Central memory CD8-positive, alpha-beta T cell (primary cell): ENCODE measurements at regions not wholly inside any gene's neighbourhood (a gene's known extent, or its start where the extent isn't known, plus 50 kb on each side); places are given as distances from the start of the nearest gene placed in this dataset.
"Not testable (repeated sequence)": the region's sequence is repeated elsewhere in the genome, so short reads cannot be mapped to it uniquely, and the experiment has no call there.

Experiments
- ATAC-seq: fragments of 150-1000 bp; cut with Tn5 transposase; replicated peaks from 2 replicates; pipeline ENCODE4 v1.10.0; 2022; ENCODE audit warnings: mild to moderate bottlenecking, moderate FRiP score, moderate number of reproducible peaks; ENCODE audit not compliant: poor library complexity, severe bottlenecking; ENCODE audit errors: extremely low read depth
- DNase-seq, 2 donors: peaks; one replicate each; pipeline ENCODE4 v3.0.0; 2021; ENCODE audit warnings: low spot score in 2 of 2
- H3K27ac Mint-ChIP-seq: one replicate; pipeline ENCODE4 v1.8.0; 2022; ENCODE audit warnings: low read depth, mild to moderate bottlenecking, moderate library complexity, mixed read lengths
- H3K27me3 Mint-ChIP-seq: one replicate; pipeline ENCODE4 v1.8.0; 2022; ENCODE audit warnings: mixed read lengths
- H3K36me3 Mint-ChIP-seq: one replicate; pipeline ENCODE4 v1.8.0; 2022; ENCODE audit warnings: mild to moderate bottlenecking, moderate library complexity, mixed read lengths; ENCODE audit not compliant: insufficient read depth
- H3K4me1 Mint-ChIP-seq: one replicate; pipeline ENCODE4 v1.8.0; 2022; ENCODE audit warnings: mixed read lengths
- H3K4me3 Mint-ChIP-seq: one replicate; pipeline ENCODE4 v1.8.0; 2022; ENCODE audit warnings: mild to moderate bottlenecking, moderate library complexity, mixed read lengths
- H3K9me3 Mint-ChIP-seq: one replicate; pipeline ENCODE4 v1.8.0; 2022; ENCODE audit warnings: mixed read lengths

DNA sequence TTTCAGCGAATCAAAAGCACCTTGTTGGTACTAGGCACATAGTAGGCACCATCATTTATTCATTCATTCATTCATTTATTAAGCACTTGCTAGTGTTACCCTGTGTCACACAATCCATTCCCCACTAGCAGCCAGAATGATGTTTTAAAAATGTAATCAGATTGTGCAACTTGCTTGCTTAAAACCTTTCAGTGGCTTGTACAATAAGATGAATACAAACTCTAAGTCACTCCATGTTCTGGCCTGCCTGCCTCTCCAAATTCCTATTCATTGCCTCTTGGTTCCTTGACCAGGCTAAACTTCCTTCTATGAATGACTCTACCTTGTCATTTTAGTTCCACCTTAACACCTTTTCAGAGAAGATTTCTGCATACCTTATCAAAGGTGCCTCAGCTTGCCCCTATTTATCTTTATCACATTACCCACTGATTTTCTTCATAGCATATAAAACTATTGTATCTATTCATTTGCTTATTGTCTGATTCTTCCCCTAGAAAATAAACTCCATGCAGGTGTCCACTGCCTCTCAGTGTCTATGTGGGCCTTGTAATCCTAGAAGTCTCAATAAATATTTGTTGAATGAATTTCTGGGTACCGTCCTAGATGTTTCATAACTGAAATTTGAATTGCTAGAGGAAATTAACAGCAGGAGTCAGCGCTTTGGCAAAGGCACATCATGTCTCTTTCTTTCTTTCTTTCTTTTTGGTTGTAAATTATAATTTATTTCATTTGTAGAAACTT lies 169.5 kb downstream of the TMEM26 start:
- Mint-ChIP-seq H3K4me1 (peaks cover 13% of the 10 kb centered on the region), H3K36me3 (no peaks in the 10 kb centered on the region), H3K9me3 (no peaks in the 10 kb centered on the region), H3K27me3 (no peaks in the 10 kb centered on the region), H3K27ac (no peak overlapping the region), H3K4me3 (no peak overlapping the region)
- ATAC-seq (no peak), DNase-seq (no peak)

DNA sequence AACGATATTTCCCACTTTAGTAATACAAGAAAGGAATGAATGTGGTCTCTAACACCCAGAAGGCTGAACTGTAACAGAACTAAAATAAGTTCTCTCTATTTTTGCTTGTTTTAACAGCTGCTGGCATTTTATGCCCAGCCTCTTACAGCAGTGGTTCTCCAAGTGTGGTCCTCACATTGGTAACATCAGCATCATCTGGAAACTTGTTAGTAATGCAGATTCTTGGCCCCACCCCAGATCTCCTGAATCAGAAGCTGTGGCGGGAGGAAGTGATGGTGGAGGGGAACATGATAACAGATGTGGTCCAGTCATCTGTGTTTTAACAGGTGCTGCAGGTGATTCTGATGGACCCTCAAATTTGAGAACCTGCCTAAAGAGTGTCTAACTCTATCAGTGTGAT lies 170.1 kb downstream of the TMEM26 start:
- H3K27ac Mint-ChIP-seq: no peak overlapping the region
- H3K27me3 Mint-ChIP-seq: no peaks in the 10 kb centered on the region
- H3K4me3 Mint-ChIP-seq: no peak overlapping the region
- H3K4me1 Mint-ChIP-seq: peaks cover 13% of the 10 kb centered on the region
- no peaks in the 10 kb centered on the region for H3K36me3 Mint-ChIP-seq
- DNase-seq: no peak
- ATAC-seq: no peak
- no peaks in the 10 kb centered on the region for H3K9me3 Mint-ChIP-seq

DNA sequence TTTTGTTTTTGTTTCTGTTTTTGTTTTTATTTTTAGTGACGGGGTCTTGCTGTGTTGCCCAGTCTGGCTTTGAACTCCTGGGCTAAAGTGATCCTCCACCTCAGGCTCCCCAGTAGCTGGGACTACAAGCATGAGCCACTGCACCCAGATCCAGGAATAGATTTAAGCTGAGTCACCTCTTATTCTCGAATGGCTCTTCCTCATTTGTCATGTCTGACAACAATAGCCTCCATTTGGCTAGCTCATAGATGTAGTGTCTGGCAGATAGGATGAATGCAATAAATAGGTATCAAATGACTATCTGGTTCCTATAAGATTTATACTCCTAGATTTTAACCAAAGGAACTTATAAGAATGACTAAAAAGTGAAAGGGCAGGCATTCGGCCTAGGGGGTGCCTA lies 172.9 kb downstream of the TMEM26 start:
- Mint-ChIP-seq H3K27ac (no peak overlapping the region), H3K27me3 (peaks cover 4% of the 10 kb centered on the region), H3K4me1 (no peaks in the 10 kb centered on the region), H3K36me3 (no peaks in the 10 kb centered on the region), H3K9me3 (no peaks in the 10 kb centered on the region), H3K4me3 (no peak overlapping the region)
- no peak for DNase-seq
- ATAC-seq: no peak

DNA sequence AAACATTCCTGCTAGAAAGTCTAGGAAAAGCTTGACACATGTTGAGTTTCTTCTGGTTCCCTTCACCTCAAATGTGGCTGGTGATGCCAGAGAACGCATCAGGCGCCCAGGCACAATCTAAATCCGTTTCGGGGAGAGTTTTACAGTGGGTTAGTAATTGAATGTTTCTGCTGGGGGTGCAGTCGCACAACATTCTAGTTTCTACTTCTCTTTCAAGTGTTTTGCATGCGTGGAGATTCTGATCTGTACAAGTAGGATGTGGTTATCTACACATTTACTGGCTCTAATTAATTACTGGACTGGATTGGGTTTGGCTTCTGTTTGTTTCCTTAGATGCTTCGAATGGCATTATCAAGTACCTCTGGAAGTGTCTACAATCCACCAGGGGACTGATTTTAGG lies 173.8 kb downstream of the TMEM26 start:
- no peaks in the 10 kb centered on the region for H3K36me3 Mint-ChIP-seq
- DNase-seq (no peak), ATAC-seq (no peak)
- no peaks in the 10 kb centered on the region for H3K9me3 Mint-ChIP-seq
- no peak overlapping the region for H3K4me3 Mint-ChIP-seq
- peaks cover 13% of the 10 kb centered on the region for H3K27me3 Mint-ChIP-seq
- no peaks in the 10 kb centered on the region for H3K4me1 Mint-ChIP-seq
- no peak overlapping the region for H3K27ac Mint-ChIP-seq

DNA sequence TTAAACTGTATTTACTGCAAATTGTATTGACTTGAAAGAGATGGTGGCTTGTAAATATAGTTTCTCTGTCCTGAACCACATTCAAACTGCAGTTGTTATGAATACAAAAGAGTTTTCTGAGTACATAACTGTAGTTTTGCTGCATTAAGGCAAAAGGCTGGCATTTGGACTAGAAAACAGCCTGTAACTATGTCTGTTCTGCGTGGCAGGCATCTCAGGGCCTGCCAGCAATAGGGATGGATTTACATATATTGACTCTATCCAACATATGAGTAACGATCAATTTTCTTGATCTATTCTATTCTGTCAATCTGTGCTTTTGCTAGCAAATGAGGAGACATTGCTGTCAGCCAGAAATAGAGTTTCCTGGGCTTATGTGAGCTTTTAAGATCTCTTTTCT lies 174.6 kb downstream of the TMEM26 start:
- Mint-ChIP-seq H3K4me3 (no peak overlapping the region), H3K36me3 (no peaks in the 10 kb centered on the region), H3K4me1 (no peaks in the 10 kb centered on the region), H3K27me3 (peaks cover 17% of the 10 kb centered on the region), H3K9me3 (no peaks in the 10 kb centered on the region), H3K27ac (no peak overlapping the region)
- DNase-seq: no peak
- no peak for ATAC-seq

DNA sequence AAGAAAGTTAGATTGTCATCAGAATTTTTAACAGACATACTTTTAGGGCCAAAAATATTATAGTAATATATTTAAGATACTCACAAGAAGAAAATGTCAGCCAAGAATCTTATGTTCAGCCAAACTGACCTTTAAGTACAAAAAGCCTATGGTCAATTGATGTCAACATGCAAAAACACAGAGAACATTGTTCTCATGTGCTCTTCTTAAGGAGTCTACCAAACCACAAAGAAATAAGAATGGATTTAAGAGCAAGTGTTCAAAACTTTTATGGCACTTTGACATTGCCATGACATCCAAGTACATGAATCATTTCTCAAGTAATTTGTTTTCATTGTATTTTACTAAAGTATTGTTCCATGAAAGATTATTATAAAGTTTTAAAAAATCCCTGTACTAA lies 180.4 kb downstream of the TMEM26 start:
- Mint-ChIP-seq H3K27ac (no peak overlapping the region), H3K27me3 (peaks cover 33% of the 10 kb centered on the region), H3K9me3 (no peaks in the 10 kb centered on the region), H3K4me1 (no peaks in the 10 kb centered on the region), H3K4me3 (no peak overlapping the region), H3K36me3 (no peaks in the 10 kb centered on the region)
- no peak for DNase-seq
- ATAC-seq: no peak

DNA sequence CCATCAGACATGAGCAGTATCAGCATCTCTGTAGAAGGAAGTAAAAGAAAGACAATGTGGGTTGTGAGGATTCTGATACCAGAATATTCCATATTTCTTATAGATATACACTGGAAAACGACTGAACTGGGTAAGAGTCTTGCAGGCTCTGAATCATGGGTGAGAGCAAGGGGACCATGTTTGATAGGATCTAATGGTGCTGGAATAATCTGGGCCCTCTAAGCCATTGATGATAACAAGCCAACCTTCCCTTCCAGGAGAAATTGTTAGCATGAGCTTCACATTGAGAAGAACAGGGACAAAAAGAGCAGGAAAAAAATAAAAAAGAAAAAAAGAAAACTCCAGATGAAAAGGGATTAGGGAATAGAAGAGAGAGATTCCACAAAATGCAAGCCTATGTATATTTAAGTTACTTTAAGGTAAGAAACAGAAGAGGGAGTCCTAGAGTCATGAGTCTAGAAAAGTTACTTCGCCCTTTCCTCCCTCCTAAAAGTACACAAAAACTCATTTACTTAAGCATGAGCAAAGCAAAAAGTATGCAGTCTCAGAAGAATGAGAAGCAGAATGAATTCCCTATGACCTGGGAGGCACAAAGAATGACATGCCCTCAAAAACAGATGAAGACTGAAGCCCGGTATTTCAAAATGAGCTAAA lies 181.9 kb downstream of the TMEM26 start:
- Mint-ChIP-seq H3K9me3 (no peaks in the 10 kb centered on the region), H3K4me1 (no peaks in the 10 kb centered on the region), H3K27me3 (peaks cover 33% of the 10 kb centered on the region), H3K27ac (no peak overlapping the region), H3K36me3 (no peaks in the 10 kb centered on the region), H3K4me3 (no peak overlapping the region)
- ATAC-seq (no peak), DNase-seq (no peak)

DNA sequence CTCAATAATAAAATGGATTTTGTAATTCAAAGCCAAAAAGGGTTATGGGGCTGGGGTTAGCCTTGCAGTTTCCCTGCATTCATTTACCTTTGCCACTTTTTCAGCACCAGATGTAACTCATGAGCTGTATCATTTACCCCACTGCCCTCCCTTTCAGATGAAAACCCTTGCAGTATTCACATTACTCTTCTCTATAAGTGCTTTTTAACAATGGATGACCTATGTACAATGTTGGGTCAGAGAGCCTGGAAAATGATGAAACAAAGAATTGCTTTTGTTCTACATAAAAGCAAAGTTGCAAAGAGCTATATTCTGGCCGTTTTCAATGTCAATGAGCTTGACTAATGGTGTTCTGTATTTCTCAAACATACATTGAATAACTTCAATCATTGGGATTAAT lies 189.7 kb downstream of the TMEM26 start:
- H3K9me3 Mint-ChIP-seq: peaks cover 7% of the 10 kb centered on the region
- no peak overlapping the region for H3K4me3 Mint-ChIP-seq
- H3K27me3 Mint-ChIP-seq: peaks cover 28% of the 10 kb centered on the region
- no peak for ATAC-seq
- no peak for DNase-seq
- no peaks in the 10 kb centered on the region for H3K4me1 Mint-ChIP-seq
- no peak overlapping the region for H3K27ac Mint-ChIP-seq
- no peaks in the 10 kb centered on the region for H3K36me3 Mint-ChIP-seq

DNA sequence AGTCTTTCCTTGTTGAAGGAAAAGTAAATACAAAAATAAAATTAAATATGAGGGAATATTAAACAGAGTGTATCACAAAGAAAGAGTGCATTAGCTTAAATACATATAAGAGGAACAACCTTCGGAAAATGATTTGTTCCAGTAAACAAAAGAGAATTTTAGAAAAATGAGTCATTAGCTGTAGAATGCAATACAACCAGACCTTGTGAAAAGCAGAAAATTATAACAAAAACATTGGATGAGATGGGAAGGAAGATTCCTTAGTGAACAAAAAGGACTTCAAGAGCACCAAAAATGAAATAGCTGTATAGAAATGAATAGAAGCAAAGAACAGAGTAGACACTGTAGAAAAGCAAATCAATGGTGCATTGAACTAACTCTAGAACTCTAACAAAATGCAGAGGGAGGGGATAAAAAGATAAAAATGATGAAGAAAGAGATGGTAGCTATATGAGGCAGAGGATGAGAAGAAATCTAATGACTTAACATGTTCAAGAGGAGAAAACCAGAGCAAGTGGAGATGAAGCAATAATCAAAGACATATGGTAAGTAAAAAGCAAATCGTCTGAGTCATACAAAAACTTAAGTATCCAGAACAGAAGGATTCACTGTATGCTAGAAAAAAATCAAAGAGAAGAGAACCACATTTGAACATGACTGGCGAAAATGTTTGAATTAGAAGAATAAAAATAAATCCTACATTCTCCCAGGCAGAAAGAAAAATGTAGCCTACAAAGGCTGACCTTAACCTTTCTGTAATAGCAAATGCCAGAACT lies 190.5 kb downstream of the TMEM26 start:
- peaks cover 7% of the 10 kb centered on the region for H3K9me3 Mint-ChIP-seq
- no peak overlapping the region for H3K4me3 Mint-ChIP-seq
- no peaks in the 10 kb centered on the region for H3K36me3 Mint-ChIP-seq
- peaks cover 26% of the 10 kb centered on the region for H3K27me3 Mint-ChIP-seq
- no peaks in the 10 kb centered on the region for H3K4me1 Mint-ChIP-seq
- no peak overlapping the region for H3K27ac Mint-ChIP-seq
- DNase-seq (no peak), ATAC-seq (no peak)

DNA sequence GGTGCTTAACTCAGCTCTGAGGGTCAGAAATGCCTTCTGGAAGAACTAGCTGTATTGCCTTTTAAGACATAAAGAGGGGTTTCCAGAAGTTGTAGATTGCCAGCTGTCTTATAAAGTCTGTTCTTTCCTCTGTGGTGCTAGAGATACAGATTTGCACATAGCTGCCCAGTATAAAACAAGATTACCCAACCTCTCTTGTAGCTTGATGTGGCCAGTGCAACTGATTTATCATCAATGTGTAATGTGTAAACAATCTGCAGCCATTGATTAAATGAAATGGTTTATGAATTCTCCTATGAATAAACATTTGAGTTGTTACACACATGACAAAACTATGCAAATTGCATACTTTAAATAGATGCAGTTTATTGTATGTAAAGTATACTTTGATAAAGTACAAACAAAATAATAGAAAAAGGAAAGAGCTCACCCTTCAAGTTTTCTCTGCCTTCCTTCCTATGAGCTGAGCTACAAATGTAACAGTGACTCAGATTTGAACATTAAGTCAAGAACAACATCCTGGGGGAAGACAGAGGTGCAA lies 195.2 kb downstream of the TMEM26 start:
- no peaks in the 10 kb centered on the region for H3K36me3 Mint-ChIP-seq
- peaks cover 47% of the 10 kb centered on the region for H3K27me3 Mint-ChIP-seq
- no peaks in the 10 kb centered on the region for H3K4me1 Mint-ChIP-seq
- H3K9me3 Mint-ChIP-seq: peaks cover 6% of the 10 kb centered on the region
- no peak overlapping the region for H3K27ac Mint-ChIP-seq
- no peak for ATAC-seq
- DNase-seq: no peak
- H3K4me3 Mint-ChIP-seq: no peak overlapping the region

DNA sequence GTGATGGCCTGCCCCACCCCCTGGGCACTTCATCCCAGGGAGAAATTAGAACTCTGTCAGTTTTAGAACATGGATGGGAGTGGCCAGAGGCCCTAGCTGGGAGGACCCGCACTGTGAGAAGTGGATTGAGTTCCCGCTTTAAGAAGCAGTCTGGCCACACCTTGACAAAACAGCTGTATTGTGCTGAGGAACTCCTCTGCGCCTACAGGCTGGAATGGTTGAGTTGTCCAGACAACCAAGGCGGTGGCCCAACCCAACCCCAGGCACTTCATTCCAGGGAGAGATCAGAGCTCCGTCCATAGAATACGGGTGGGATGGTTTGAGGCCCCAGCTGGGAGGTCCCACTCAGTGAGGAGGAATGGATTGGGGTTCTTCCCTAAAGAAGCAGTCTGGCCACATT lies 196.0 kb downstream of the TMEM26 start:
- ATAC-seq (no peak), DNase-seq (no peak)
- no peak overlapping the region for H3K27ac Mint-ChIP-seq
- H3K36me3 Mint-ChIP-seq: no peaks in the 10 kb centered on the region
- H3K9me3 Mint-ChIP-seq: peaks cover 6% of the 10 kb centered on the region
- no peaks in the 10 kb centered on the region for H3K4me1 Mint-ChIP-seq
- H3K27me3 Mint-ChIP-seq: peaks cover 45% of the 10 kb centered on the region
- no peak overlapping the region for H3K4me3 Mint-ChIP-seq

DNA sequence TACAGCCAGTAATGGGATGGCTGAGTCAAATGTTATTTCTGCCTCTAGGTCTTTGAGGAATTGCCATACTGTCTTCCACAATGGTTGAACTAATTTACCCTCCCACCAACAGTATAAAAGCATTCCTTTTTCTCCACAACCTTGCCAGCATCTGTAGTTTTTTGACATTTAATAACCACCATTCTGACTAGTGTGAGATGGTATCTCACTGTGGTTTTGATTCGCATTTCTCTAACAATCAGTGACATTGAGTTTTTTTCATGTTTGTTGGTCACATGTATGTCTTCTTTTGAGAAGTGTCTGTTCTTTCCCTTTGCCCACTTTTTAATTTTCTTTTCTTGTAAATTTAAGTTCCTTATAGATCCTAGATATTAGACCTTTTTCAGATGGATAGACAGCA lies 200.9 kb downstream of the TMEM26 start:
- not testable (repeated sequence) for H3K4me1 Mint-ChIP-seq, H3K4me3 Mint-ChIP-seq, H3K27ac Mint-ChIP-seq, ATAC-seq, DNase-seq, H3K36me3 Mint-ChIP-seq, H3K9me3 Mint-ChIP-seq
- peaks cover 28% of the 10 kb centered on the region for H3K27me3 Mint-ChIP-seq

DNA sequence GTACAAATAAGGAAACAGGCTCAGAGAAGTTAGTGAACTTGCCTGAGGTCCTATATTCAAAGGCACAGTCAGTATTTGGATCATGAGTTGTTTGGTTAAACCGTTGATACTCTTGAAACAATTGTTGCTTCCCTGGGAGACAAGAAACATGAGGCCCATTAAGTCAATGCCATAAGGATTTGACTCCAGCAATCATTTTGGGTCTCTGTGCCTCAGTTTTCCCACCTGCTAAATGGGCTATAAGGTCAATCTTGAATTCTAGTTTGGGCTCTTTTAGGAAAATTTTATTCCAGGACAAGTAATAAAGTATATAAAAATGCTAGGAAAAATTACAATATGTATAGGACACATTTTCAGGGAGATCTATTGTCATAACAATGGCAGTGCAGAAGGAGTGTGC lies 202.1 kb downstream of the TMEM26 start:
- Mint-ChIP-seq H3K27ac (no peak overlapping the region), H3K4me3 (no peak overlapping the region), H3K36me3 (no peaks in the 10 kb centered on the region), H3K9me3 (peaks cover 6% of the 10 kb centered on the region), H3K4me1 (no peaks in the 10 kb centered on the region), H3K27me3 (peaks cover 24% of the 10 kb centered on the region)
- DNase-seq (no peak), ATAC-seq (no peak)
